ENCODE measurements at regions not wholly inside any gene's neighbourhood (a gene's known extent, or its start where the extent isn't known, plus 50 kb on each side); places are given as distances from the start of the nearest gene placed in this dataset.

- FAIRE-seq (no peak), DNase-seq (ENCODE audit: low read depth, low spot score) (no peak)
- Histone ChIP-seq H3K27me3 (ENCODE audit: control insufficient read depth in 2 of 2, insufficient read depth in 2 of 2, low read length in 2 of 2) (no peaks in the 10 kb centered on the region), H4K20me1 (replicated peaks; ENCODE audit: control insufficient read depth, extremely low read depth, insufficient read depth, low read length) (no peaks in the 10 kb centered on the region), H2AFZ (ENCODE audit: low read depth, low read length) (no peak overlapping the region), H3K4me3 (replicated peaks in 1 of 3; ENCODE audit: insufficient read depth in 1 of 3, low read depth in 1 of 3, low read length in 3 of 3) (no peak overlapping the region), H3K9me1 (replicated peaks; ENCODE audit: control insufficient read depth, extremely low read depth, insufficient read depth, low read length) (no peaks in the 10 kb centered on the region), H3K4me1 (ENCODE audit: control insufficient read depth, extremely low read depth, insufficient read depth, low read length) (no peaks in the 10 kb centered on the region), H3K9me3 (replicated peaks; ENCODE audit: control insufficient read depth, insufficient read depth, low read length) (no peaks in the 10 kb centered on the region), H3K9ac (replicated peaks; ENCODE audit: extremely low read depth, insufficient read depth, low read length) (no peak overlapping the region), H3K36me3 (ENCODE audit: control insufficient read depth in 2 of 2, extremely low read depth in 1 of 2, insufficient read depth in 2 of 2, low read length in 2 of 2) (no peaks in the 10 kb centered on the region), H3K27ac (ENCODE audit: insufficient read depth, low read depth, low read length) (no peak overlapping the region), H3K4me2 (ENCODE audit: insufficient read depth, low read length) (no peak overlapping the region), H3K79me2 (ENCODE audit: control insufficient read depth, insufficient read depth, low read length) (no peaks in the 10 kb centered on the region)
- intact Hi-C loops (cut with micrococcal nuclease) (no loop called here), dilution Hi-C loops (cut with MboI; ENCODE audit: extremely low pct_ligation_motif_present, low sequenced_read_pairs) (no loop called here)
- ChIA-PET CTCF (no interaction called here), POLR2A (no interaction called here)
- TF ChIP-seq FOS (IDR thresholded peaks at IDR 0.05; ENCODE audit: borderline replicate concordance, insufficient read depth, low read length): no peak
- no peak for TF ChIP-seq GATA2 (IDR thresholded peaks at IDR 0.05; ENCODE audit: insufficient read depth, insufficient read length, low read depth, low read length)
- no peak for TF ChIP-seq POLR2AphosphoS5 (IDR thresholded peaks at IDR 0.05; ENCODE audit: insufficient read depth, low read depth, low read length)
- TF ChIP-seq MAX (IDR thresholded peaks at IDR 0.05; ENCODE audit: insufficient read depth, insufficient read length): no peak
- TF ChIP-seq, protein P1, sequence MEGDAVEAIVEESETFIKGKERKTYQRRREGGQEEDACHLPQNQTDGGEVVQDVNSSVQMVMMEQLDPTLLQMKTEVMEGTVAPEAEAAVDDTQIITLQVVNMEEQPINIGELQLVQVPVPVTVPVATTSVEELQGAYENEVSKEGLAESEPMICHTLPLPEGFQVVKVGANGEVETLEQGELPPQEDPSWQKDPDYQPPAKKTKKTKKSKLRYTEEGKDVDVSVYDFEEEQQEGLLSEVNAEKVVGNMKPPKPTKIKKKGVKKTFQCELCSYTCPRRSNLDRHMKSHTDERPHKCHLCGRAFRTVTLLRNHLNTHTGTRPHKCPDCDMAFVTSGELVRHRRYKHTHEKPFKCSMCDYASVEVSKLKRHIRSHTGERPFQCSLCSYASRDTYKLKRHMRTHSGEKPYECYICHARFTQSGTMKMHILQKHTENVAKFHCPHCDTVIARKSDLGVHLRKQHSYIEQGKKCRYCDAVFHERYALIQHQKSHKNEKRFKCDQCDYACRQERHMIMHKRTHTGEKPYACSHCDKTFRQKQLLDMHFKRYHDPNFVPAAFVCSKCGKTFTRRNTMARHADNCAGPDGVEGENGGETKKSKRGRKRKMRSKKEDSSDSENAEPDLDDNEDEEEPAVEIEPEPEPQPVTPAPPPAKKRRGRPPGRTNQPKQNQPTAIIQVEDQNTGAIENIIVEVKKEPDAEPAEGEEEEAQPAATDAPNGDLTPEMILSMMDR (IDR thresholded peaks at IDR 0.05; ENCODE audit: extremely low read depth in 1 of 2, insufficient read depth in 1 of 2, low read depth in 1 of 2, low read length in 2 of 2): no peak
- no peak for TF ChIP-seq EZH2 (IDR thresholded peaks at IDR 0.05; ENCODE audit: borderline replicate concordance, low read depth, low read length, severe bottlenecking)
- TF ChIP-seq MYC (IDR thresholded peaks at IDR 0.05; ENCODE audit: low read depth, low read length): no peak
- no peak for TF ChIP-seq POLR2A (IDR thresholded peaks at IDR 0.05; ENCODE audit: low read depth, low read length)
- no peak for TF ChIP-seq JUN (IDR thresholded peaks at IDR 0.05; ENCODE audit: borderline replicate concordance, insufficient read depth, insufficient read length, low read depth)
- no TSS peak for BruUV-seq (replicated peaks)
These were observed 67.5 kb upstream of the SETMAR start for GRCh38 chr3:4235690-4236089.
